ENCODE measurements at regions not wholly inside any gene's neighbourhood (a gene's known extent, or its start where the extent isn't known, plus 50 kb on each side); places are given as distances from the start of the nearest gene placed in this dataset.
"Not testable (repeated sequence)": the region's sequence is repeated elsewhere in the genome, so short reads cannot be mapped to it uniquely, and the experiment has no call there.

- DNase-seq (ENCODE audit: low read depth): no peak
Measured at GRCh38 chr7:3138206-3138605, 94.5 kb upstream of the CARD11 start.

DNA sequence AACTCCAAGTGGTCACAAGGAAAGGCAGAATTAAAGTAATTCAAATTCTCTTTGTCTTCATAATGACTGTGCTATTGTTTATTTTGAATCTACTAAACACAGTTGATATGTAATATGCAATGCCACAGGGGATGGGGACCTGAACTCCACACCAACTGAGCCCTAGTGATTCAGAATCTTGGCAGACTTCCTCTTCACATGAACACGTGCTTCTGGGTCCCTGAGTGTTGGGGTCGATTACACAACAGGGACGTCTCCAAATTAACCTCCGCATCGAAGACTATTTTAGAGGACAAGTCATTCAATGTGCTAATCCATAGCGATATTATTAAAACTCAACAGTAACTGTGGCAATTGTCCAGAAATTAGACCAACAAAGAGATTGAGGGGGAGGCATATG, 95.3 kb upstream of the CARD11 start:
- no peak for DNase-seq (ENCODE audit: low read depth)

DNA sequence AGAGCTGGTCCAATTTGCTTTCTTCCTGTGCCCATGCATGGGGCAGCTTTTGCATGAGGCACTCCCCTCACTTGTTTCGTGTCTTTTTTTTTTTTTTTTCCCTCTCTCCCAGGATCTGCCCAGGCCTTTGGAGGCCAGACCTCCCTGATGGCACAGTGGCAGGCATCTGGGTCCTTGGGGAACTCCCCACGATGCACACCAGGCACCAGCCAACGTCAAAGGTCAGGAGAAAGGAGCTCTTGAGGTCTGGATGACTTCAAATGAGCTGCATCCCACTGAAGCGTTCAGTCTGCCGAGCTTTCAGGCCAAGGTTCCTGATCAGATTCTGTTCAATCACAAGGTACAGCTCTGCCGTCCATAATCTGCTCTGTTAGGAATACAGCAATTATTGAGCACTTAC, 97.2 kb upstream of the CARD11 start:
- DNase-seq (ENCODE audit: low read depth): no peak

DNA sequence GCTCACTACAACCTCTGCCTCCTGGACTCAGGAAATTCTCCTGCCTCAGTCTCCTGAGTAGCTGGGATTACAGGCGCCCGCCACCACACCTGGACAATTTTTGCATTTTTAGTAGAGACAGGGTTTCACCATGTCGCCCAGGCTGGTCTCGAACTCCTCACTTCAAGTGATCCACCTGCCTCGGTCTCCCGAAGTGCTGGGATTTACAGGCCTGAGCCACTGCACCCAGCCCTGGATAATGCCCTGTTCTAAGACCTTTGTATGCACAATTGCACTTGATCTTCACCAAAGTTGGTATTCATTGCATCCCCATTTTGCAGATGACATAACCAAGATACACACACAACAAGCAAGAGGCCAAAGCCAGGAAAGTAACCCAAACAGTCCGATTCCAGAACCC, 97.7 kb upstream of the CARD11 start:
- no peak for DNase-seq (ENCODE audit: low read depth)

DNA sequence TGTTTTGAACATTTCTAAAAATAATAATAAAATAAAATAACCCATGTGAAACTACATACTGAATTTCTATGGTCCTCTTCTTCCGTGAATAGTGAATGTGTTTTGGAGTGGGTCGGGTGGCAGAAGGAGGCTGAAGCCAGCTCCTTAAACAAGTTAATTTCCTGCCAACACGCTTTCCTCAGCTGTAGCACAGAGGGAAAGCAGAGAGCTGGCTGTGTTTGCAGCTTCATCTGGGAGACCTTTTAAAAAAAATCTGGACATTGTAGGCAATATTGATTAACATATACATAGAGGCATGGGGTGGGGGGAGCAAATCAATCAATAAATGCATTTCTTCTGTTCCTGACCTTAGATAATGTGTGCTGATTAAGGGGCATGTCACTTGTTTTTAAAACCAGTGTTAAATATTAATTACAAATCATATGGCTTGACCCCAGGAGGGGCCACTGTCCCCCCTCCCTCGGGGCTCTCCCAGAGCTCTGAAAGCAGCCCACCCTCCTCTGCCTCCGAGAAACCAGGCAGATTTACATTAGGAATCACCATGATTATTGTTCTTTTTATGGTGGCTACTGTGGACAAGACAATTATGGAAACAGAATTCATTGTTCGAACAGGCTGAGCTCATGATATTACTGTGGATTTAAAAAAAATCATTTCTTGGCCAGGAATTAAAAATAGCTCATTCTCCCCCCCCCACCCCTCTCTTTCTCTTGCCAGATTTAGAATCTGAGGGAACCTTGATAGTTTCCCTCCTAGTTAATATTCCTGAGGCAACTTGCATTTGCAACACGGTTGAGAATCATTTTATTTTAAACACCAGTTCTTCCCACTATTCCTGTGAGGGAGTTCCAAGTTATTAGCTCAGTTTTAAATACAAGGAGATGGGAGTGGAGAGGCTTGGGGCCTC, 100.5 kb upstream of the CARD11 start:
- DNase-seq (ENCODE audit: low read depth): no peak

GRCh38 chr7:3144776-3145125, 101.1 kb upstream of the CARD11 start:
- not testable (repeated sequence) for DNase-seq (ENCODE audit: low read depth)

GRCh38 chr7:3146571-3147226, 103.0 kb upstream of the CARD11 start:
- DNase-seq (ENCODE audit: low read depth): no peak

DNA sequence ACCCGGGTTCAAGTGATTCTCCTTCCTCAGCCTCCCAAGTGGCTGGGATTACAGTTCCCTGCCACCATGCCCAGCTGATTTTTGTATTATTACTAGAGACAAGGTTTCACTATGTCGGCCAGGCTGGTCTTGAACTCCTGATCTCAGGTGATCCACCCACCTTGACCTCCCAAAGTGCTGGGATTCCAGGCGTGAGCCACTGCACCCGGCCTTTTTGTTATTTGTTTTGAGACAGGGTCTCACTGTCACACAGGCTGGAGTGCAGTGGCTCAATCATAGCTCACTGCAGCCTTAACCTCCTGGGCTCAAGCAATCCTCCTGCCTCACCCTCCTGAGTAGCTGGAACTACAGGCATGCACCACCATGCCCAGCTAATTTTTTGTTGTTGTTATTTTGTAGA, 104.8 kb upstream of the CARD11 start:
- not testable (repeated sequence) for DNase-seq (ENCODE audit: low read depth)

GRCh38 chr7:3149231-3149995, 105.7 kb upstream of the CARD11 start:
- DNase-seq (ENCODE audit: low read depth): no peak

- DNase-seq (ENCODE audit: low read depth): no peak
Measured at GRCh38 chr7:3150027-3150426, 106.4 kb upstream of the CARD11 start.

GRCh38 chr7:3151784-3152183, 108.1 kb upstream of the CARD11 start:
- DNase-seq (ENCODE audit: low read depth): no peak

- no peak for DNase-seq (ENCODE audit: low read depth)
Measured at GRCh38 chr7:3152714-3153113, 109.0 kb upstream of the CARD11 start.

GRCh38 chr7:3153118-3153517, 109.5 kb upstream of the CARD11 start:
- DNase-seq (ENCODE audit: low read depth): no peak

GRCh38 chr7:3154317-3154716, 110.7 kb upstream of the CARD11 start:
- no peak for DNase-seq (ENCODE audit: low read depth)

- DNase-seq (ENCODE audit: low read depth): peak; percentile 33
Measured at GRCh38 chr7:3154881-3155494, 111.3 kb upstream of the CARD11 start.

DNA sequence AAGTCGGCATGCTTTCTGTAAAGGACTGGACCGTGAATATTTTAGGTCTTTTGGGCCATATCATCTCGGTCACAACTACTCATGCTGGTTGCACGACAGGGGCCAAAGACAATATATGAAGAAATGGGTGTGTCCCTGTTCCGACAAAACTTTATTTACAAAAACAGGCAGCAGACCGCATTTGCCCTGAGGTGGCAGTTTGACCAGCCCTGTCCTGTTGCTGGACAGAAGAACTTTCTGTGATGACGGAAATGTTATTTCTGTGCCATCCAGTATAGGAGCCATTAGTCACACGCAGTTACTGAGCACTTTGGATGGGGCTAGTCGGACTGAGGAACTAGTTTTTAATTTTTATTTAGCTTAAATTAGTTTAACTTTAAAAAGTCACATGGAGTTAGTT, 112.8 kb upstream of the CARD11 start:
- DNase-seq (ENCODE audit: low read depth): no peak

- DNase-seq (ENCODE audit: low read depth): no peak
Measured at GRCh38 chr7:3157566-3158287, 114.1 kb upstream of the CARD11 start.

GRCh38 chr7:3158341-3158760, 114.7 kb upstream of the CARD11 start:
- no peak for DNase-seq (ENCODE audit: low read depth)

GRCh38 chr7:3159039-3159438, 115.4 kb upstream of the CARD11 start:
- DNase-seq (ENCODE audit: low read depth): no peak

DNA sequence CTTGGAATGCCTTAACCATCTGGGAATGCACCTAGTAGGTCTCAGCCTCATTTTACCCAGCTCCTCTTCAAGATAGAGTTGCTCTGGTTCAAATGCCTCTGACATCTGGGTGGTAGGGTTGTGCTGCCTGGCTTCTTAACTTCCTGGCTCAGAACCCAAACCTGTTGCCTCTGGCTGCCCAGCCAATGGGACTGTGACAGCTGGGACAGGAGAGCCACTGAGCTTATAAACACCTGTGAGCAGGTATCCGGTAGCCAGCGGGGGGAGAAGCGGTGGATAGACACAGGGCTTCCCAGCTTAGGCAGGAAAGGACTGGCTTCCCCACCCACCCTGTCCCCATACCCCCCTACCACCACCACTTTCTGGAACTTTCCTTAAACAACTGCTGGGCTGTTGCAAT, 115.8 kb upstream of the CARD11 start:
- DNase-seq (ENCODE audit: low read depth): no peak

DNA sequence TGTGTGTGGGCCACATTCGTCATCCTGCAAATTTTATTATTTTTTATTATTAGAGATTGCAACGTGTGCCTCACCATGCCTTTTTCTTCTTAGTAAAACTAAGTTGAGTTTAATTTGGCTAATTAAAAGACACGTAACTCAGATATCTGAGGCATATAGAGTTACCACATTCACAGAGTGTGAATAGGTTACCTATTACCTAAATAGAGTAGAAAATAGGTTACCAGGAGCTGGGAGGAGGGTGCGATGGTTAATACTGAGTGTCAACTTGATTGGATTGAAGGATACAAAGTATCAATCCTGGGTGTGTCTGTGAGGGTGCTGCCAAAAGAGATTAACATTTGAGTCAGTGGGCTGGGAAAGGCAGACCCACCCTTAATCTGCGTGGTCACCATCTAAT, 116.3 kb upstream of the CARD11 start:
- not testable (repeated sequence) for DNase-seq (ENCODE audit: low read depth)

GRCh38 chr7:3162289-3162688, 118.6 kb upstream of the CARD11 start:
- no peak for DNase-seq (ENCODE audit: low read depth)

All from activated T-helper 9 cell treated with anti-CD3 and anti-CD28 coated beads, Interleukin-2, amount 50 U/mL, for 16 hours (primary cell).